Neural progenitor cell (in vitro differentiated cells): ENCODE measurements at regions not wholly inside any gene's neighbourhood (a gene's known extent, or its start where the extent isn't known, plus 50 kb on each side); places are given as distances from the start of the nearest gene placed in this dataset.

Experiments used
- EZH2 ChIP-seq: fragments of 200-600 bp; sonication (generic); IDR thresholded peaks from 2 replicates; pipeline ENCODE4 v1.6.1; 2017; ENCODE audit warnings: antibody characterized with exemption, mild to moderate bottlenecking, moderate library complexity
- EZH2phosphoT487 ChIP-seq: fragments of 200-600 bp; sonication (generic); IDR thresholded peaks from 2 replicates; pipeline ENCODE4 v1.6.1; 2017; ENCODE audit warnings: antibody characterized with exemption
- TF ChIP-seq, protein P1 (sequence below): fragments of 200-600 bp; sonication (generic); IDR thresholded peaks from 2 replicates; pipeline ENCODE4 v1.5.1; 2017; ENCODE audit warnings: antibody characterized with exemption, mild to moderate bottlenecking

DNA sequence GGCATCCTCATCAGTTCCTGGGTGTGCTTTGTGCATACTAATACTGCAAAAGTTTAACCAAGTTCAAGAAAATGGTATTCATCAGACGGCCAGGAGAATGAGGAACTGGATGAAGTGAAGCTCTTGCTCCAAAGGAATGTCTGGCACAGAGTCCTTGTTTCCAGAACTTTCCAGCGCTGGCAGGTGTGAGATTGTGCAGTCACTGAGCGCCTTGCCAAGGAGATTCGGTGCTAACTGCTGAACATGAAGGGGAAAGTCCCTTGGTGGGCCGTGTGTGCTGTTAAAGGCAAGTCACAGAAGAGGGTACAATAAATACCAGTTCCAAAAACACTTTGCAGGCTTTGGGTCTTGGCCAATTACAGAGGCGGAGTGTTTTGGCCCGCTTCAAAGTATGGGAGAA, 262.3 kb upstream of the SOX4 start:
- TF ChIP-seq, protein P1, sequence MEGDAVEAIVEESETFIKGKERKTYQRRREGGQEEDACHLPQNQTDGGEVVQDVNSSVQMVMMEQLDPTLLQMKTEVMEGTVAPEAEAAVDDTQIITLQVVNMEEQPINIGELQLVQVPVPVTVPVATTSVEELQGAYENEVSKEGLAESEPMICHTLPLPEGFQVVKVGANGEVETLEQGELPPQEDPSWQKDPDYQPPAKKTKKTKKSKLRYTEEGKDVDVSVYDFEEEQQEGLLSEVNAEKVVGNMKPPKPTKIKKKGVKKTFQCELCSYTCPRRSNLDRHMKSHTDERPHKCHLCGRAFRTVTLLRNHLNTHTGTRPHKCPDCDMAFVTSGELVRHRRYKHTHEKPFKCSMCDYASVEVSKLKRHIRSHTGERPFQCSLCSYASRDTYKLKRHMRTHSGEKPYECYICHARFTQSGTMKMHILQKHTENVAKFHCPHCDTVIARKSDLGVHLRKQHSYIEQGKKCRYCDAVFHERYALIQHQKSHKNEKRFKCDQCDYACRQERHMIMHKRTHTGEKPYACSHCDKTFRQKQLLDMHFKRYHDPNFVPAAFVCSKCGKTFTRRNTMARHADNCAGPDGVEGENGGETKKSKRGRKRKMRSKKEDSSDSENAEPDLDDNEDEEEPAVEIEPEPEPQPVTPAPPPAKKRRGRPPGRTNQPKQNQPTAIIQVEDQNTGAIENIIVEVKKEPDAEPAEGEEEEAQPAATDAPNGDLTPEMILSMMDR: no peak
- TF ChIP-seq EZH2: no peak
- no peak for TF ChIP-seq EZH2phosphoT487
